ENCODE measurements at regions not wholly inside any gene's neighbourhood (a gene's known extent, or its start where the extent isn't known, plus 50 kb on each side); places are given as distances from the start of the nearest gene placed in this dataset.

GRCh38 chr12:94705676-94706075, 55.3 kb upstream of the TMCC3 start:
- POLR2A ChIA-PET (ENCODE audit: low non-redundant PET): no interaction called here
- H3K27me3 ChIP-seq (replicated peaks; ENCODE audit: insufficient read depth, low read depth, low read length, poor library complexity): no peaks in the 10 kb centered on the region
- CTCF ChIA-PET: no interaction called here
- no peak overlapping the region for H3K4me3 ChIP-seq (ENCODE audit: low read depth, low read length, poor library complexity, severe bottlenecking)
- H3K27ac ChIP-seq (ENCODE audit: low read depth, low read length, poor library complexity, severe bottlenecking): no peak overlapping the region
- intact Hi-C loops (cut with micrococcal nuclease; ENCODE audit: unreplicated experiment): no loop called here
- no peaks in the 10 kb centered on the region for H3K4me1 ChIP-seq (ENCODE audit: insufficient read depth, low read length, poor library complexity, severe bottlenecking)
- no TSS peak for BruUV-seq (replicated peaks)
- H3K36me3 ChIP-seq (ENCODE audit: insufficient read depth, low read length, poor library complexity, severe bottlenecking): no peaks in the 10 kb centered on the region
- TF ChIP-seq CTCF (conservative IDR thresholded peaks at IDR 0.05; ENCODE audit: low read depth, low read length) (no peak), EZH2 (IDR thresholded peaks at IDR 0.05; ENCODE audit: borderline replicate concordance, low read depth, low read length, poor library complexity, severe bottlenecking) (no peak)
- DNase-seq (ENCODE audit: low spot score): no peak
- H3K9me3 ChIP-seq (ENCODE audit: low read depth, low read length, poor library complexity, severe bottlenecking): no peaks in the 10 kb centered on the region

- TF ChIP-seq EZH2 (IDR thresholded peaks at IDR 0.05; ENCODE audit: borderline replicate concordance, low read depth, low read length, poor library complexity, severe bottlenecking) (no peak), CTCF (conservative IDR thresholded peaks at IDR 0.05; ENCODE audit: low read depth, low read length) (no peak)
- BruUV-seq (replicated peaks): no TSS peak
- Histone ChIP-seq H3K27me3 (replicated peaks; ENCODE audit: insufficient read depth, low read depth, low read length, poor library complexity) (no peaks in the 10 kb centered on the region), H3K4me3 (ENCODE audit: low read depth, low read length, poor library complexity, severe bottlenecking) (no peak overlapping the region), H3K4me1 (ENCODE audit: insufficient read depth, low read length, poor library complexity, severe bottlenecking) (no peaks in the 10 kb centered on the region), H3K36me3 (ENCODE audit: insufficient read depth, low read length, poor library complexity, severe bottlenecking) (no peaks in the 10 kb centered on the region), H3K9me3 (ENCODE audit: low read depth, low read length, poor library complexity, severe bottlenecking) (no peaks in the 10 kb centered on the region), H3K27ac (ENCODE audit: low read depth, low read length, poor library complexity, severe bottlenecking) (no peak overlapping the region)
- intact Hi-C loops (cut with micrococcal nuclease; ENCODE audit: unreplicated experiment): no loop called here
- no peak for DNase-seq (ENCODE audit: low spot score)
- POLR2A ChIA-PET (ENCODE audit: low non-redundant PET): no interaction called here
- CTCF ChIA-PET: no interaction called here
Measured at GRCh38 chr12:94704452-94705306, 54.3 kb upstream of the TMCC3 start.

GRCh38 chr12:94702696-94703095, 52.3 kb upstream of the TMCC3 start:
- no peak overlapping the region for H3K27ac ChIP-seq (ENCODE audit: low read depth, low read length, poor library complexity, severe bottlenecking)
- no peak for DNase-seq (ENCODE audit: low spot score)
- no peaks in the 10 kb centered on the region for H3K36me3 ChIP-seq (ENCODE audit: insufficient read depth, low read length, poor library complexity, severe bottlenecking)
- H3K9me3 ChIP-seq (ENCODE audit: low read depth, low read length, poor library complexity, severe bottlenecking): no peaks in the 10 kb centered on the region
- H3K27me3 ChIP-seq (replicated peaks; ENCODE audit: insufficient read depth, low read depth, low read length, poor library complexity): no peaks in the 10 kb centered on the region
- no peak for TF ChIP-seq EZH2 (IDR thresholded peaks at IDR 0.05; ENCODE audit: borderline replicate concordance, low read depth, low read length, poor library complexity, severe bottlenecking)
- no peak for TF ChIP-seq CTCF (conservative IDR thresholded peaks at IDR 0.05; ENCODE audit: low read depth, low read length)
- intact Hi-C loops (cut with micrococcal nuclease; ENCODE audit: unreplicated experiment): no loop called here
- CTCF ChIA-PET: no interaction called here
- H3K4me3 ChIP-seq (ENCODE audit: low read depth, low read length, poor library complexity, severe bottlenecking): no peak overlapping the region
- POLR2A ChIA-PET (ENCODE audit: low non-redundant PET): no interaction called here
- no peaks in the 10 kb centered on the region for H3K4me1 ChIP-seq (ENCODE audit: insufficient read depth, low read length, poor library complexity, severe bottlenecking)
- no TSS peak for BruUV-seq (replicated peaks)

All from A673 (cell line).